ENCODE measurements at regions not wholly inside any gene's neighbourhood (a gene's known extent, or its start where the extent isn't known, plus 50 kb on each side); places are given as distances from the start of the nearest gene placed in this dataset.

DNA sequence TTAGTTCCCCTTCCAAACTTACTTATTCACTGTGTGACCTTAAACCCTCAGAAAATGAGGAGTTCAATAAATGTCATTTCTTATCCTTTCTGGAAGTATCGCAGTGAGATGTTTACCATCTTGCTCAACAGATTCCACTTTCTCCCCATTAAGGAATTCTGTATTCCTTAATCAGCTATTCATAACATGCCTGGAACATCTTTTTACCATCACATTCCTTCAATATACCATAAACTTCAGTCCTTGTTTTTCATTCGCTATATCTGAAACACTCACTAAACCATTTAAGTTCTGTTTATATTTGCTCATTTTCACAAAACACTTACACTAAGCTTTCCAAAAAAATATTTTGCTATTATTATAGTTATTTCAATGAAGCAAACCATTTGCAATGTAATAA lies 1158.6 kb downstream of the CDH12 start:
- H3K4me3 ChIP-seq (ENCODE audit: low read length) = no peak overlapping the region
- no peak overlapping the region for H3K9ac ChIP-seq (ENCODE audit: low read length)
- H4K8ac ChIP-seq (ENCODE audit: low read depth, low read length) = no peak overlapping the region
- 100% methylated on average over 1 of the region's 2 CpGs for WGBS (ENCODE audit: extremely low coverage, insufficient coverage, low lambda C conversion rate)
- no peak overlapping the region for H4K5ac ChIP-seq (ENCODE audit: low read length)
- no peaks in the 10 kb centered on the region for H3K79me1 ChIP-seq (ENCODE audit: low read length)
- no peak overlapping the region for H3K4me2 ChIP-seq (ENCODE audit: low read length)
- H2BK5ac ChIP-seq (ENCODE audit: low read length) = no peak overlapping the region
- no peak overlapping the region for H3K4ac ChIP-seq (ENCODE audit: low read depth, low read length)
- no peak overlapping the region for H2BK15ac ChIP-seq (replicated peaks; ENCODE audit: low read depth)
- no peak overlapping the region for H3K23ac ChIP-seq (ENCODE audit: low read length)
- no peaks in the 10 kb centered on the region for H3K27me3 ChIP-seq (ENCODE audit: insufficient read depth, low read length, poor library complexity)
- H3K27ac ChIP-seq (ENCODE audit: low read depth, low read length) = no peak overlapping the region
- no peaks in the 10 kb centered on the region for H3K4me1 ChIP-seq (ENCODE audit: control insufficient read depth, low read depth, low read length)
- H3K56ac ChIP-seq (ENCODE audit: low read length) = no peak overlapping the region
- DNase-seq = no peak
- no peaks in the 10 kb centered on the region for H3K79me2 ChIP-seq (ENCODE audit: control insufficient read depth, insufficient read depth, low read length)
- H3K36me3 ChIP-seq (ENCODE audit: control insufficient read depth, insufficient read depth, low read length) = no peaks in the 10 kb centered on the region
- H3K18ac ChIP-seq (ENCODE audit: low read length) = no peak overlapping the region
- H2AK5ac ChIP-seq (ENCODE audit: low read length) = no peak overlapping the region
- no peak overlapping the region for H2BK120ac ChIP-seq (ENCODE audit: low read depth, low read length)

DNA sequence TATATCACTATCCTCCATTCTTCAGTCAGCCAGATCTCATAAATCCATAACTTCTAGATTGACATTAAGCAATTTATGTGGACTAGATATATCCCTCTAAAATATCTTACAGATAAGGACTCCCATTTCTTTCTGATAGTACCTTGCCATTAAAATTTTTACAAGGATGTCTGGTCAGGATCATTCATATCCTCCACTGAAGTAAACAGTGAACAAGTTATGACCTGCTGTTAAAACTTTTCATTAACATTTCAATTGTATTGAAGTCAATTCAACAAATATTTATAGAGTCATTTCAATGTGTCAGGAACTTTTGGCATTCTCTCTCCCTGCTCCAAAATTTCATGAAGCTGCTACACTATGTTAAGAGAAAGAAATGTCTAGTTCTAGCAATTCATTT lies 1159.6 kb downstream of the CDH12 start:
- Histone ChIP-seq H3K18ac (ENCODE audit: low read length) (no peak overlapping the region), H4K5ac (ENCODE audit: low read length) (no peak overlapping the region)

DNA sequence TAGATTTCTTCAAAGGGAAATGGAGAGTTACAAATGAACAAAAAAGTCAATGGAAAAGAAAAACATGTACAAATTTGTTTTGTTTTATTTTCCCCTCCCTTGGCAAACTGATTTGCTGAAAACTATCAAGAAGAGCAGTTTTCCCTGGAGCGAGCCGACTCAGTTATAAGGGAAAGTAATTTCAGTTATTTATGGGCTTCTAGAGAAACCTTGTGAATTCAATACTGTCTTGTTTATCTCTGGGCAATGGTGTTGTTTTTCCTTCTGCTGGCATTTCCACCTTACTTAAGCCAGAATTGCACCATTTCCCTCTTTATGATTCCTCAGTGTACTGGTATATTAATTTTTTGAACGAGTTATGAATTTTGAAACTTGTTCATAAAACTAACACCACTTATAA lies 1163.6 kb downstream of the CDH12 start:
- Histone ChIP-seq H3K79me1 (ENCODE audit: low read length) (no peaks in the 10 kb centered on the region), H4K8ac (ENCODE audit: low read depth, low read length) (no peak overlapping the region), H3K79me2 (ENCODE audit: control insufficient read depth, insufficient read depth, low read length) (no peaks in the 10 kb centered on the region), H4K5ac (ENCODE audit: low read length) (no peak overlapping the region), H3K18ac (ENCODE audit: low read length) (no peak overlapping the region), H3K4me3 (ENCODE audit: low read length) (no peak overlapping the region), H2AK5ac (ENCODE audit: low read length) (no peak overlapping the region), H3K36me3 (ENCODE audit: control insufficient read depth, insufficient read depth, low read length) (no peaks in the 10 kb centered on the region), H3K23ac (ENCODE audit: low read length) (no peak overlapping the region), H2BK15ac (replicated peaks; ENCODE audit: low read depth) (no peak overlapping the region), H3K4ac (ENCODE audit: low read depth, low read length) (no peak overlapping the region), H3K4me1 (ENCODE audit: control insufficient read depth, low read depth, low read length) (no peaks in the 10 kb centered on the region), H3K27ac (ENCODE audit: low read depth, low read length) (no peak overlapping the region), H2BK5ac (ENCODE audit: low read length) (no peak overlapping the region), H3K56ac (ENCODE audit: low read length) (no peak overlapping the region), H3K9ac (ENCODE audit: low read length) (no peak overlapping the region), H2BK120ac (ENCODE audit: low read depth, low read length) (no peak overlapping the region), H3K27me3 (ENCODE audit: insufficient read depth, low read length, poor library complexity) (no peaks in the 10 kb centered on the region), H3K4me2 (ENCODE audit: low read length) (no peak overlapping the region)
- DNase-seq = no peak
- no CpG with 5 or more reads among the region's 3 CpGs for WGBS (ENCODE audit: extremely low coverage, insufficient coverage, low lambda C conversion rate)

More for the DNA sequence above, 1159.6 kb downstream of the CDH12 start:
- H3K23ac ChIP-seq (ENCODE audit: low read length) = no peak overlapping the region
- H3K4me2 ChIP-seq (ENCODE audit: low read length) = no peak overlapping the region
- H3K9ac ChIP-seq (ENCODE audit: low read length) = no peak overlapping the region
- H3K79me1 ChIP-seq (ENCODE audit: low read length) = no peaks in the 10 kb centered on the region
- no peak overlapping the region for H3K4me3 ChIP-seq (ENCODE audit: low read length)
- H3K4ac ChIP-seq (ENCODE audit: low read depth, low read length) = no peak overlapping the region
- H3K56ac ChIP-seq (ENCODE audit: low read length) = no peak overlapping the region
- H4K8ac ChIP-seq (ENCODE audit: low read depth, low read length) = no peak overlapping the region
- no peak overlapping the region for H3K27ac ChIP-seq (ENCODE audit: low read depth, low read length)
- H3K79me2 ChIP-seq (ENCODE audit: control insufficient read depth, insufficient read depth, low read length) = no peaks in the 10 kb centered on the region
- no peak overlapping the region for H2AK5ac ChIP-seq (ENCODE audit: low read length)
- no peak overlapping the region for H2BK15ac ChIP-seq (replicated peaks; ENCODE audit: low read depth)
- H2BK5ac ChIP-seq (ENCODE audit: low read length) = no peak overlapping the region
- DNase-seq = no peak
- no peak overlapping the region for H2BK120ac ChIP-seq (ENCODE audit: low read depth, low read length)
- no peaks in the 10 kb centered on the region for H3K27me3 ChIP-seq (ENCODE audit: insufficient read depth, low read length, poor library complexity)
- H3K4me1 ChIP-seq (ENCODE audit: control insufficient read depth, low read depth, low read length) = no peaks in the 10 kb centered on the region
- H3K36me3 ChIP-seq (ENCODE audit: control insufficient read depth, insufficient read depth, low read length) = no peaks in the 10 kb centered on the region

DNA sequence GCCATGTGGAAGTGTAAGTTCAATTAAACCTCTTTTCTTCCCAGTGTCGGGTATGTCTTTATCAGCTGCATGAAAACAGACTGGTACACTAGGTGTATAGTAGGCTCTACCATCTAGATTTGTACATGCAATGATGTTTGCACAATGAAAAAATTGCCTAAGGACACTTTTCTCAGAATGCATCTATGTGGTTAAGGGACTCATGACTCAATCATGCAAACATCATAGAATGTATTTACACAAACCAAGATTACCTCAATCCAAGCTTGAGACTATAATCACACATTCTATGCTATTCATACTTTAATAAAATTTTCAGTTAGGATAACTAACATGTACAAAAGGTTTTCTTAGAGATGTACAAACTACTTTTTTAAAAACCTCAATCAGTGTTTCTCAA lies 1164.5 kb downstream of the CDH12 start:
- no peak for DNase-seq
- Histone ChIP-seq H2AK5ac (ENCODE audit: low read length) (no peak overlapping the region), H4K5ac (ENCODE audit: low read length) (no peak overlapping the region), H3K18ac (ENCODE audit: low read length) (no peak overlapping the region), H3K4me3 (ENCODE audit: low read length) (no peak overlapping the region), H2BK5ac (ENCODE audit: low read length) (no peak overlapping the region), H3K56ac (ENCODE audit: low read length) (no peak overlapping the region), H3K79me2 (ENCODE audit: control insufficient read depth, insufficient read depth, low read length) (no peaks in the 10 kb centered on the region), H4K8ac (ENCODE audit: low read depth, low read length) (no peak overlapping the region), H2BK15ac (replicated peaks; ENCODE audit: low read depth) (no peak overlapping the region), H3K27ac (ENCODE audit: low read depth, low read length) (no peak overlapping the region), H3K4me1 (ENCODE audit: control insufficient read depth, low read depth, low read length) (no peaks in the 10 kb centered on the region), H3K23ac (ENCODE audit: low read length) (no peak overlapping the region), H3K27me3 (ENCODE audit: insufficient read depth, low read length, poor library complexity) (no peaks in the 10 kb centered on the region), H2BK120ac (ENCODE audit: low read depth, low read length) (no peak overlapping the region), H3K9ac (ENCODE audit: low read length) (no peak overlapping the region), H3K79me1 (ENCODE audit: low read length) (no peaks in the 10 kb centered on the region), H3K36me3 (ENCODE audit: control insufficient read depth, insufficient read depth, low read length) (no peaks in the 10 kb centered on the region), H3K4ac (ENCODE audit: low read depth, low read length) (no peak overlapping the region), H3K4me2 (ENCODE audit: low read length) (no peak overlapping the region)
- WGBS (ENCODE audit: extremely low coverage, insufficient coverage, low lambda C conversion rate) = no CpG with 5 or more reads among the region's 1 CpG

DNA sequence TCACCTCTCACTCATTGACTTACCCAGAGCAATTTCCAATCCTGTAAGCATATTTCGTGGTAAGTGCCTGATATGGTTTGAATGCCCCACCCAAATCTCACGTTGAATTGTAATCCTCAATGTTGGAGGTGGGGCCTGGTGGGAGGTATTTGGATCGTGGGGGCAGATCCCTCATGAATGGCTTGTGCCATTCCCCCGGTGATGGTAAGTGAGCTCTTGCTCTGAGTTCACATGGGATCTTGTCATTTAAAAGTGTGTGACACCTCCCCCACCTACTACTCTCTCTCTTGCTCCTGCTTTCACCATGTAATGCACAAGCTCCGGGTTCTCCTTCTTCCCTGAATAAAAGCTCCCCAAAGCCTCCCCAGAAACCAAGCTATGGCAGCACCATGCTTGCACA lies 1165.5 kb downstream of the CDH12 start:
- Histone ChIP-seq H3K27me3 (ENCODE audit: insufficient read depth, low read length, poor library complexity) (no peaks in the 10 kb centered on the region), H2AK5ac (ENCODE audit: low read length) (no peak overlapping the region), H2BK5ac (ENCODE audit: low read length) (no peak overlapping the region), H3K4ac (ENCODE audit: low read depth, low read length) (no peak overlapping the region), H3K9ac (ENCODE audit: low read length) (no peak overlapping the region), H3K4me2 (ENCODE audit: low read length) (no peak overlapping the region), H2BK120ac (ENCODE audit: low read depth, low read length) (no peak overlapping the region), H3K79me2 (ENCODE audit: control insufficient read depth, insufficient read depth, low read length) (no peaks in the 10 kb centered on the region), H2BK15ac (replicated peaks; ENCODE audit: low read depth) (no peak overlapping the region), H3K56ac (ENCODE audit: low read length) (no peak overlapping the region), H3K79me1 (ENCODE audit: low read length) (no peaks in the 10 kb centered on the region), H3K4me3 (ENCODE audit: low read length) (no peak overlapping the region), H3K23ac (ENCODE audit: low read length) (no peak overlapping the region), H3K27ac (ENCODE audit: low read depth, low read length) (no peak overlapping the region), H3K4me1 (ENCODE audit: control insufficient read depth, low read depth, low read length) (no peaks in the 10 kb centered on the region), H4K8ac (ENCODE audit: low read depth, low read length) (no peak overlapping the region), H3K36me3 (ENCODE audit: control insufficient read depth, insufficient read depth, low read length) (no peaks in the 10 kb centered on the region), H3K18ac (ENCODE audit: low read length) (no peak overlapping the region), H4K5ac (ENCODE audit: low read length) (no peak overlapping the region)
- WGBS (ENCODE audit: extremely low coverage, insufficient coverage, low lambda C conversion rate) = no CpG with 5 or more reads among the region's 5 CpGs
- DNase-seq = no peak

DNA sequence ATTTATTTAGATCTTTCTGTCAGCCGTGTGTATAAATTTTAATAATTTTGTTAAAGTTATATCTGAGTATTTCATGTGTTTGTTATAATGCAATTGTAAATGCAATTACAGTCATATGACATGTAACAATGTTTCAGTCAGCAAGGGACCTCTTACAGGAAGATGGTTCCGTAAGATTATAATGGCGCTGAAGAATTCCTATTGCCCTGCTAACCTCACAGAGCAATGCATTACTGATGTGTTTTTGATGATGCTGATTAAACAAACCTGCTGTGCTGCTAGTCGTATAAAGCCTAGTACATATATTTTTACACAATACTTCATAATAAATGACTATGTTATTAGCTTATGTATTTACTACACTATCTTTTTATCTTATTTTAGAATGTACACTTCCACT lies 1166.4 kb downstream of the CDH12 start:
- no peak overlapping the region for H3K23ac ChIP-seq (ENCODE audit: low read length)
- no peaks in the 10 kb centered on the region for H3K79me1 ChIP-seq (ENCODE audit: low read length)
- no peak overlapping the region for H2AK5ac ChIP-seq (ENCODE audit: low read length)
- no peak overlapping the region for H4K8ac ChIP-seq (ENCODE audit: low read depth, low read length)
- H3K4me2 ChIP-seq (ENCODE audit: low read length) = no peak overlapping the region
- H3K9ac ChIP-seq (ENCODE audit: low read length) = no peak overlapping the region
- H3K56ac ChIP-seq (ENCODE audit: low read length) = no peak overlapping the region
- no peaks in the 10 kb centered on the region for H3K79me2 ChIP-seq (ENCODE audit: control insufficient read depth, insufficient read depth, low read length)
- H3K27me3 ChIP-seq (ENCODE audit: insufficient read depth, low read length, poor library complexity) = no peaks in the 10 kb centered on the region
- H2BK120ac ChIP-seq (ENCODE audit: low read depth, low read length) = no peak overlapping the region
- H3K4me1 ChIP-seq (ENCODE audit: control insufficient read depth, low read depth, low read length) = no peaks in the 10 kb centered on the region
- H2BK5ac ChIP-seq (ENCODE audit: low read length) = no peak overlapping the region
- no peak overlapping the region for H4K5ac ChIP-seq (ENCODE audit: low read length)
- no peaks in the 10 kb centered on the region for H3K36me3 ChIP-seq (ENCODE audit: control insufficient read depth, insufficient read depth, low read length)
- WGBS (ENCODE audit: extremely low coverage, insufficient coverage, low lambda C conversion rate) = no CpG with 5 or more reads among the region's 4 CpGs
- DNase-seq = no peak
- H3K27ac ChIP-seq (ENCODE audit: low read depth, low read length) = no peak overlapping the region
- no peak overlapping the region for H2BK15ac ChIP-seq (replicated peaks; ENCODE audit: low read depth)
- H3K4me3 ChIP-seq (ENCODE audit: low read length) = no peak overlapping the region
- H3K4ac ChIP-seq (ENCODE audit: low read depth, low read length) = no peak overlapping the region
- no peak overlapping the region for H3K18ac ChIP-seq (ENCODE audit: low read length)

Data from mesendoderm (in vitro differentiated cells).